ENCODE measurements at regions not wholly inside any gene's neighbourhood (a gene's known extent, or its start where the extent isn't known, plus 50 kb on each side); places are given as distances from the start of the nearest gene placed in this dataset.

- Histone ChIP-seq H3K4me1 (ENCODE audit: control insufficient read depth in 1 of 2, insufficient read depth in 2 of 2, low read length in 2 of 2) (peaks cover 0 to 8% of the 10 kb centered on the region in 2 experiments; a peak in 2 of 4 replicates), H4K20me1 (ENCODE audit: insufficient read depth) (no peaks in the 10 kb centered on the region), H3K36me3 (ENCODE audit: control insufficient read depth in 1 of 2, insufficient read depth in 2 of 2, low read length in 2 of 2) (no peaks in the 10 kb centered on the region), H3K9ac (ENCODE audit: low read length) (no peak overlapping the region), H3K4me2 (ENCODE audit: low read length) (no peak overlapping the region), H3K9me3 (ENCODE audit: control insufficient read depth in 1 of 2, insufficient read depth in 1 of 2, low read depth in 1 of 2, low read length in 2 of 2) (no peaks in the 10 kb centered on the region), H3K27ac (ENCODE audit: low read depth, low read length) (no peak overlapping the region), H3K79me2 (ENCODE audit: insufficient read depth, low read length) (no peaks in the 10 kb centered on the region), H3K4me3 (replicated peaks in 1 of 2; ENCODE audit: low read depth in 1 of 2, low read length in 2 of 2) (no peak overlapping the region), H3K27me3 (ENCODE audit: insufficient read depth, low read length) (no peaks in the 10 kb centered on the region), H3K9me2 (ENCODE audit: insufficient read depth) (no peaks in the 10 kb centered on the region), H2AFZ (ENCODE audit: low read depth, low read length, poor library complexity, severe bottlenecking) (no peak overlapping the region)
- RAD21 ChIA-PET (ENCODE audit: low non-redundant PET in 1 of 2, low total read pairs in 2 of 2, uncharacterized antibody in 2 of 2, unreplicated experiment in 2 of 2), result no interaction called here
- POLR2A ChIA-PET, result no interaction called here
- no peak for DNase-seq (ENCODE audit: low read depth, low spot score)
- BruUV-seq (replicated peaks), result no TSS peak
- no peak for TF ChIP-seq SRF (IDR thresholded peaks at IDR 0.05; ENCODE audit: low read depth)
- TF ChIP-seq, protein P1, sequence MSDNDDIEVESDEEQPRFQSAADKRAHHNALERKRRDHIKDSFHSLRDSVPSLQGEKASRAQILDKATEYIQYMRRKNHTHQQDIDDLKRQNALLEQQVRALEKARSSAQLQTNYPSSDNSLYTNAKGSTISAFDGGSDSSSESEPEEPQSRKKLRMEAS (IDR thresholded peaks at IDR 0.05), result no peak
- intact Hi-C loops (cut with micrococcal nuclease), result loop anchor here (5.0 to 10.0 kb wide), 2 partner anchors 280 to 507 kb away; no protein-coding TSS in a partner anchor
- ATAC-seq, result no peak
- CTCF ChIA-PET, result no interaction called here
Measured at GRCh38 chr5:68964679-68965078, 129.1 kb upstream of the SLC30A5 start.

GRCh38 chr5:68965926-68966325, 127.9 kb upstream of the SLC30A5 start:
- no peaks in the 10 kb centered on the region for H4K20me1 ChIP-seq (ENCODE audit: insufficient read depth)
- intact Hi-C loops (cut with micrococcal nuclease), result loop anchor here (10.0 kb wide), 1 partner anchor 281 kb away; no protein-coding TSS in a partner anchor

More at GRCh38 chr5:68965926-68966325, 127.9 kb upstream of the SLC30A5 start:
- peaks cover 7% of the 10 kb centered on the region; the same call in 1 of the 2 replicates for H3K27me3 ChIP-seq (ENCODE audit: insufficient read depth, low read length)
- no peak overlapping the region for H3K4me2 ChIP-seq (ENCODE audit: low read length)
- H3K9me2 ChIP-seq (ENCODE audit: insufficient read depth), result no peaks in the 10 kb centered on the region
- BruUV-seq (replicated peaks), result no TSS peak
- no peak overlapping the region for H3K27ac ChIP-seq (ENCODE audit: low read depth, low read length)
- POLR2A ChIA-PET, result no interaction called here
- no peak for ATAC-seq
- no peaks in the 10 kb centered on the region for H3K36me3 ChIP-seq (ENCODE audit: control insufficient read depth in 1 of 2, insufficient read depth in 2 of 2, low read length in 2 of 2)
- TF ChIP-seq, protein P1 (IDR thresholded peaks at IDR 0.05), result no peak
- TF ChIP-seq ATF3 (IDR thresholded peaks at IDR 0.05) (no peak), TCF7L2 (IDR thresholded peaks at IDR 0.05; ENCODE audit: borderline replicate concordance, extremely low read depth, insufficient read depth, insufficient read length) (no peak), POLR2AphosphoS5 (IDR thresholded peaks at IDR 0.05; ENCODE audit: low read depth, low read length) (no peak), RAD21 (IDR thresholded peaks at IDR 0.05; ENCODE audit: low read depth) (no peak), ZNF274 (IDR thresholded peaks at IDR 0.05; ENCODE audit: low read depth, low read length) (no peak), SIN3A (IDR thresholded peaks at IDR 0.05; ENCODE audit: low read depth) (no peak), EGR1 (IDR thresholded peaks at IDR 0.05; ENCODE audit: low read depth) (no peak), POLR2A (IDR thresholded peaks at IDR 0.05; ENCODE audit: borderline replicate concordance, extremely low read depth, insufficient read depth, insufficient read length) (no peak), ZFX (IDR thresholded peaks at IDR 0.05) (no peak)
- TF ChIP-seq, protein P2, sequence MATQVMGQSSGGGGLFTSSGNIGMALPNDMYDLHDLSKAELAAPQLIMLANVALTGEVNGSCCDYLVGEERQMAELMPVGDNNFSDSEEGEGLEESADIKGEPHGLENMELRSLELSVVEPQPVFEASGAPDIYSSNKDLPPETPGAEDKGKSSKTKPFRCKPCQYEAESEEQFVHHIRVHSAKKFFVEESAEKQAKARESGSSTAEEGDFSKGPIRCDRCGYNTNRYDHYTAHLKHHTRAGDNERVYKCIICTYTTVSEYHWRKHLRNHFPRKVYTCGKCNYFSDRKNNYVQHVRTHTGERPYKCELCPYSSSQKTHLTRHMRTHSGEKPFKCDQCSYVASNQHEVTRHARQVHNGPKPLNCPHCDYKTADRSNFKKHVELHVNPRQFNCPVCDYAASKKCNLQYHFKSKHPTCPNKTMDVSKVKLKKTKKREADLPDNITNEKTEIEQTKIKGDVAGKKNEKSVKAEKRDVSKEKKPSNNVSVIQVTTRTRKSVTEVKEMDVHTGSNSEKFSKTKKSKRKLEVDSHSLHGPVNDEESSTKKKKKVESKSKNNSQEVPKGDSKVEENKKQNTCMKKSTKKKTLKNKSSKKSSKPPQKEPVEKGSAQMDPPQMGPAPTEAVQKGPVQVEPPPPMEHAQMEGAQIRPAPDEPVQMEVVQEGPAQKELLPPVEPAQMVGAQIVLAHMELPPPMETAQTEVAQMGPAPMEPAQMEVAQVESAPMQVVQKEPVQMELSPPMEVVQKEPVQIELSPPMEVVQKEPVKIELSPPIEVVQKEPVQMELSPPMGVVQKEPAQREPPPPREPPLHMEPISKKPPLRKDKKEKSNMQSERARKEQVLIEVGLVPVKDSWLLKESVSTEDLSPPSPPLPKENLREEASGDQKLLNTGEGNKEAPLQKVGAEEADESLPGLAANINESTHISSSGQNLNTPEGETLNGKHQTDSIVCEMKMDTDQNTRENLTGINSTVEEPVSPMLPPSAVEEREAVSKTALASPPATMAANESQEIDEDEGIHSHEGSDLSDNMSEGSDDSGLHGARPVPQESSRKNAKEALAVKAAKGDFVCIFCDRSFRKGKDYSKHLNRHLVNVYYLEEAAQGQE (IDR thresholded peaks at IDR 0.05; ENCODE audit: low read depth), result no peak
- CTCF ChIA-PET, result no interaction called here
- H3K79me2 ChIP-seq (ENCODE audit: insufficient read depth, low read length), result no peaks in the 10 kb centered on the region
- peaks cover 0 to 8% of the 10 kb centered on the region in 2 experiments; a peak in 2 of 4 replicates for H3K4me1 ChIP-seq (ENCODE audit: control insufficient read depth in 1 of 2, insufficient read depth in 2 of 2, low read length in 2 of 2)
- H3K4me3 ChIP-seq (replicated peaks in 1 of 2; ENCODE audit: low read depth in 1 of 2, low read length in 2 of 2), result no peak overlapping the region
- RAD21 ChIA-PET (ENCODE audit: low non-redundant PET in 1 of 2, low total read pairs in 2 of 2, uncharacterized antibody in 2 of 2, unreplicated experiment in 2 of 2), result no interaction called here
- no peak overlapping the region for H2AFZ ChIP-seq (ENCODE audit: low read depth, low read length, poor library complexity, severe bottlenecking)
- no peak overlapping the region for H3K9ac ChIP-seq (ENCODE audit: low read length)
- no peak for DNase-seq (ENCODE audit: low read depth, low spot score)
- no peaks in the 10 kb centered on the region for H3K9me3 ChIP-seq (ENCODE audit: control insufficient read depth in 1 of 2, insufficient read depth in 1 of 2, low read depth in 1 of 2, low read length in 2 of 2)

All from HCT116 (cell line).